ENCODE measurements at regions not wholly inside any gene's neighbourhood (a gene's known extent, or its start where the extent isn't known, plus 50 kb on each side); places are given as distances from the start of the nearest gene placed in this dataset.
A peak's percentile ranks its signal among the peaks of the same experiment; 100 is the strongest.
"Not testable (repeated sequence)": the region's sequence is repeated elsewhere in the genome, so short reads cannot be mapped to it uniquely, and the experiment has no call there.

GRCh38 chr14:46596236-46596635, 55.3 kb downstream of the RPL10L start:
- no peak for DNase-seq (ENCODE audit: low spot score)

- DNase-seq (ENCODE audit: low spot score), result no peak
Observed at GRCh38 chr14:46582826-46583225, 68.8 kb downstream of the RPL10L start.

- peak; percentile 25 for DNase-seq (ENCODE audit: low spot score)
Observed at GRCh38 chr14:46581036-46581671, 70.4 kb downstream of the RPL10L start.

- no peak for DNase-seq (ENCODE audit: low spot score)
Observed at GRCh38 chr14:46574978-46575375, 76.6 kb downstream of the RPL10L start.

GRCh38 chr14:46574221-46574977, 77.2 kb downstream of the RPL10L start:
- DNase-seq (ENCODE audit: low spot score), result no peak

GRCh38 chr14:46573498-46573897, 78.1 kb downstream of the RPL10L start:
- DNase-seq (ENCODE audit: low spot score), result no peak

GRCh38 chr14:46571970-46572369, 79.6 kb downstream of the RPL10L start:
- no peak for DNase-seq (ENCODE audit: low spot score)

GRCh38 chr14:46568161-46568560, 83.4 kb downstream of the RPL10L start:
- DNase-seq (ENCODE audit: low spot score), result not testable (repeated sequence)

GRCh38 chr14:46550836-46551235, 100.7 kb downstream of the RPL10L start:
- no peak for DNase-seq (ENCODE audit: low spot score)

GRCh38 chr14:46540986-46541385, 110.6 kb downstream of the RPL10L start:
- no peak for DNase-seq (ENCODE audit: low spot score)

GRCh38 chr14:46519121-46519520, 132.5 kb downstream of the RPL10L start:
- DNase-seq (ENCODE audit: low spot score), result no peak

GRCh38 chr14:46508752-46509151, 142.8 kb downstream of the RPL10L start:
- not testable (repeated sequence) for DNase-seq (ENCODE audit: low spot score)

GRCh38 chr14:46499521-46499920, 152.1 kb downstream of the RPL10L start:
- no peak for DNase-seq (ENCODE audit: low spot score)

GRCh38 chr14:46496409-46496808, 155.2 kb downstream of the RPL10L start:
- no peak for DNase-seq (ENCODE audit: low spot score)

- DNase-seq (ENCODE audit: low spot score), result peak; percentile 41
Observed at GRCh38 chr14:46490238-46490685, 161.3 kb downstream of the RPL10L start.

GRCh38 chr14:46488374-46488773, 163.2 kb downstream of the RPL10L start:
- DNase-seq (ENCODE audit: low spot score), result no peak

GRCh38 chr14:46487582-46488350, 163.8 kb downstream of the RPL10L start:
- DNase-seq (ENCODE audit: low spot score), result no peak

- DNase-seq (ENCODE audit: low spot score), result no peak
Observed at GRCh38 chr14:46482200-46482599, 169.4 kb downstream of the RPL10L start.

GRCh38 chr14:46480817-46481216, 170.8 kb downstream of the RPL10L start:
- DNase-seq (ENCODE audit: low spot score), result no peak

- DNase-seq (ENCODE audit: low spot score), result no peak
Observed at GRCh38 chr14:46472261-46472660, 179.3 kb downstream of the RPL10L start.

- no peak for DNase-seq (ENCODE audit: low spot score)
Observed at GRCh38 chr14:46464341-46464740, 187.2 kb downstream of the RPL10L start.

GRCh38 chr14:46451800-46452199, 199.8 kb downstream of the RPL10L start:
- no peak for DNase-seq (ENCODE audit: low spot score)

- no peak for DNase-seq (ENCODE audit: low spot score)
Observed at GRCh38 chr14:46444666-46445065, 206.9 kb downstream of the RPL10L start.
